IPS-15b (cell line): ENCODE measurements at regions not wholly inside any gene's neighbourhood (a gene's known extent, or its start where the extent isn't known, plus 50 kb on each side); places are given as distances from the start of the nearest gene placed in this dataset.

Experiments used
- H3K27me3 ChIP-seq: one replicate; pipeline ENCODE4 v1.6.1; 2013; ENCODE audit warnings: low read length; ENCODE audit not compliant: control insufficient read depth, insufficient read depth
- H3K36me3 ChIP-seq: one replicate; pipeline ENCODE4 v1.6.1; 2013; ENCODE audit warnings: low read length; ENCODE audit not compliant: control insufficient read depth, insufficient read depth
- H3K4me1 ChIP-seq: one replicate; pipeline ENCODE4 v1.6.1; 2013; ENCODE audit warnings: mild to moderate bottlenecking, low read length; ENCODE audit not compliant: control insufficient read depth, insufficient read depth
- H3K4me3 ChIP-seq: one replicate; pipeline ENCODE4 v1.5.1; 2013; ENCODE audit warnings: low read depth, low read length
- H3K9ac ChIP-seq: one replicate; pipeline ENCODE4 v1.6.1; 2013; ENCODE audit warnings: low read depth, mild to moderate bottlenecking, low read length
- H3K9me3 ChIP-seq: one replicate; pipeline ENCODE4 v1.6.1; 2013; ENCODE audit warnings: mild to moderate bottlenecking, low read length; ENCODE audit not compliant: control insufficient read depth, insufficient read depth

DNA sequence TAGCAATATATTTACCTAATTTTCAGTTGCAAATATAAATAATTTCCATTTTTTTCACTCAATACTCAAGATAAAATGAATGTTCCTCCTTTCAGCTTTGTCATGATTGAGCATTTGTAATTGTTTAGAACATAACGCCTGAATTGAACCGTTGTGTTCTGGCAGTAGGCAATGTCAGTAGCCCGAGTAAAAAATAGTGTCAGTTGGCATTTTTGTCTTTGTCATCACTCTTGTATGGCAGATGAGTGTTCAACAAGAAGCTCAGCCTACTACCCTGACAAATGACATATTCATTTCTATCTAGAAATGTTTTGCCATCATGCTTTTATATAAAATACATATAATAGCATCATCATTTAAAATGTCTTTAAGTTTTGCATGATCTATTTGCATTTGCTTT lies 691.4 kb upstream of the NCAM2 start:
- H3K4me1 ChIP-seq, result peaks cover 4% of the 10 kb centered on the region
- H3K9me3 ChIP-seq, result no peaks in the 10 kb centered on the region
- no peak overlapping the region for H3K9ac ChIP-seq
- no peak overlapping the region for H3K4me3 ChIP-seq
- H3K36me3 ChIP-seq, result no peaks in the 10 kb centered on the region
- no peaks in the 10 kb centered on the region for H3K27me3 ChIP-seq

DNA sequence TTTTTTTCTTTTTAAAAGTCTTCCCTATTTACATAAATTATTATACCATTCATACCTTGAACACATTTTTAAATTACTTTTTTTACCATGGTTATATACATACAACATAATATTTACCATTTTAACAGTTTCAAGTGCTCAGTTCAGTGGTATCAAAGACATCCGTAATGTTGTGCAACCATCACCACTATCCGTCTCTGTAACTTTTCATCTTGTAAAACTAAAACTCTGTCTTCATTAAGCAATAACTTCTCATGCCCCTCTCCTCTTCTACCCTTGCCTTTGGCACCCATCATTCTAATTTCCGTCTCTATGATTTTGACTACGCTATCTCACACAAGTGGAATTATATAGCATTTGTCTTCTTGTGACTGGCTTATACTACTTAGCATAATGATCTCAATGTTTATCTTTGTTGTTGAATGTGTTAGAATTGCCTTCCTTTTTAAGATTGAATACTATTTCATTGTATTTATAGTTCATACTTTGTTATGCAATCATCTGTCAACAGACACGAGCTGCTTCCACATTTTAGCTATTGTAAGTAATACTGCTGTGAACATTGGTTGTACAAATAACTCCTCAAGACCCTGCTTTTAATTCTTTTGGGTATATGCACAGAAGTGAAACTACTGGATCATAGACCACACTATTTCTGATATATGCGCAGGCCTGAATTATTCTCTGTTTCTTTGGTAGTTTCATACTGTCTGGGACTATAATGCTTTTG lies 689.5 kb upstream of the NCAM2 start:
- H3K9me3 ChIP-seq, result no peaks in the 10 kb centered on the region
- H3K4me1 ChIP-seq, result peaks cover 4% of the 10 kb centered on the region
- no peak overlapping the region for H3K9ac ChIP-seq
- H3K4me3 ChIP-seq, result no peak overlapping the region
- H3K36me3 ChIP-seq, result no peaks in the 10 kb centered on the region
- no peaks in the 10 kb centered on the region for H3K27me3 ChIP-seq

DNA sequence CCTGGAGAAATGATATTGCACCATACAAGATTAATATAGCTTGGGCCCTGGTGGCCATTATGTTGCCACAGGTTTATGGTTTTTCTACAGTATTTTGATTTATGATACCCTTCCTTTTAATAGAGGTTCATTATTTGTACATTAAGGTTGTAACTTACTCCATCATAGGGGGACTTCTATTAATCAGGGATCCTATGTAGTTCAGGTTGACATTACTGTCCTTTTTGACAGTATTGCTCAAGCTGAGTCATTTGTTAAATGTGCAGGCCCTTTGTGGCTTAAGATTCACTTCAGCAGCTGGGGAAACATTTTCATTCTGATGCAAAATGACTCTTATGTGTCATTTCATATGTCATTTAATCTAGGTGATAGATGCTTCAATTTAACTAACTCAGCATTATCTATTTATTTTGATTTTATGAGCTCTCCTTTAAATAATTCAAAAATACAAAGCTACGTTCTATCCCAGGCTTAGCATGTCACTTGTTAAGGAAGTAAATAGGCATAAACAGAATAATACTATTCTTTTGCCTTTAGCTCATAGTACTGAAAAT lies 686.9 kb upstream of the NCAM2 start:
- Histone ChIP-seq H3K9ac (no peak overlapping the region), H3K27me3 (no peaks in the 10 kb centered on the region), H3K4me1 (peaks cover 4% of the 10 kb centered on the region), H3K9me3 (no peaks in the 10 kb centered on the region), H3K36me3 (no peaks in the 10 kb centered on the region), H3K4me3 (no peak overlapping the region)

DNA sequence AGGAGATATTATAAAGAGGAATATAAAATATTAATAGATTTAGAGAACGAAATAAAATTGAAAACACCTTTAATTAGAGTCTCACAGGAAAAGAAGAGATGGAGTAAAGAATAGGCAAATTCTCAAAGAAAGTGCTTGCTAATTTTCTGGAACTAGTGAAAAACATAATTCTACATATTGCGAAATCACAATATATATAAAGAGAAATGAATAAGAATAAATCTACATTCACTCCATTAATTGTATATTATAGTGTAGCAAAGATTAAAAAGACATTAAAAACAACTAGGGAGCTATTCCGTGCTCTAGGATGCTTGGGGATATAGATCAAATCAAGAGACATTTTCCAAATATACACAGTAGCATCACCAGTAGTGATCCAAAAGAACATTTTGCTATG lies 685.2 kb upstream of the NCAM2 start:
- Histone ChIP-seq H3K36me3 (no peaks in the 10 kb centered on the region), H3K4me3 (no peak overlapping the region), H3K9ac (no peak overlapping the region), H3K27me3 (no peaks in the 10 kb centered on the region), H3K9me3 (no peaks in the 10 kb centered on the region), H3K4me1 (peaks cover 4% of the 10 kb centered on the region)

DNA sequence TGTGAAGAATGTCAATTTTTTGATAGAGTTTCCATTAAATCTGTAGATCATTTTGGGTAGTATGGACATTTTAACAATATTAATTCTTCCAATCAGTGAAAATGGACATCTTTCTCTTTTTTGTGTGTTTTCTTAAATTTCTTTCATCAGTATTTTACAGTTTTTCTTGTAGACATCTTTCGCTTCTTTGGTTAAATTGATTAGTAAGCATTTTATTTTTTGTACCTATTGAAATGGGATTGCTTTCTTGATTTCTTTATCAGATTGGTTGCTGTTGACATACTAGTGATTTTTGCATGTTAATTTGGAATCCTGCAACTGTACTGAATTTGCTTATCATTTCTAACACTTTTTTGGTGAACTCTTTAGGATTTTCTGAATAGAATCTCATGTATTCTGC lies 683.2 kb upstream of the NCAM2 start:
- no peaks in the 10 kb centered on the region for H3K36me3 ChIP-seq
- H3K27me3 ChIP-seq, result no peaks in the 10 kb centered on the region
- H3K4me3 ChIP-seq, result no peak overlapping the region
- no peaks in the 10 kb centered on the region for H3K9me3 ChIP-seq
- peaks cover under 1% of the 10 kb centered on the region for H3K4me1 ChIP-seq
- H3K9ac ChIP-seq, result no peak overlapping the region

DNA sequence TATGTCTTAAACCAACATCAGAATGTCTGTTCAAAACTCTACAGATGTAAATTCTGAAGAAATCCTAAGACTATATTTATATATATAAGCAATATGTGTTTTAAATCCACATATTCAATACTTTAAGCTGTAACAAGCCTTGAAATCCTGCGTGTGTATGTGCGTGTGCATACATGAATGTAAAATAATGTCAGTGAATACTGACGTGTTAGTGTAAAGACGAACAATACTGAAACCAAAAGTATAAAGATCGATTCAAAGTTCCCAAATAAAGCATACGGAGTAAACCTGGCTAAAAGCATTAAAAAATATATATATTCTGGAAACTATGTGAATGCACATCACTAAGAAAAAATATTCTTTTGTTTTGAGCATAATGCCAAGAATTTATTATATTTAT lies 668.6 kb upstream of the NCAM2 start:
- no peaks in the 10 kb centered on the region for H3K36me3 ChIP-seq
- H3K9ac ChIP-seq, result no peak overlapping the region
- no peaks in the 10 kb centered on the region for H3K4me1 ChIP-seq
- H3K9me3 ChIP-seq, result no peaks in the 10 kb centered on the region
- H3K4me3 ChIP-seq, result no peak overlapping the region
- no peaks in the 10 kb centered on the region for H3K27me3 ChIP-seq

DNA sequence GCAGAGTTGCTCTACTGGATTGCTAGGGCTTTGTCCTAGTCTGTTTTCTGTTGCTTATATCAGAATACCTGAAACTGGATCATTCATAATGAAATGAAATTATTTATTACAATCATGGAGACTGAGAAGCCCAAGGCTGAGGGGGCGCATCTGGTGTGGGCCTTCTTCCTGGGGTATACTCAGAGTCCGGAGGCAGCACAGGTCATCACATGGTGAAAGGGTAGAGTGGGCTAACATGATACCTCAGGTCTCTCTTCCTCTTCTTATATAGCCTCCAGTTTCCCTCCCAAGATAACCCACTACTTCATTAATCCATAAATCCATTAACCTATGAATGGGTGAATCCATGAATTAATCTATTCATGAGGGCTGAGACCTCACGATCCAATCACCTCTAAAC lies 667.6 kb upstream of the NCAM2 start:
- H3K36me3 ChIP-seq, result no peaks in the 10 kb centered on the region
- no peak overlapping the region for H3K4me3 ChIP-seq
- no peaks in the 10 kb centered on the region for H3K27me3 ChIP-seq
- H3K4me1 ChIP-seq, result no peaks in the 10 kb centered on the region
- no peak overlapping the region for H3K9ac ChIP-seq
- H3K9me3 ChIP-seq, result no peaks in the 10 kb centered on the region

DNA sequence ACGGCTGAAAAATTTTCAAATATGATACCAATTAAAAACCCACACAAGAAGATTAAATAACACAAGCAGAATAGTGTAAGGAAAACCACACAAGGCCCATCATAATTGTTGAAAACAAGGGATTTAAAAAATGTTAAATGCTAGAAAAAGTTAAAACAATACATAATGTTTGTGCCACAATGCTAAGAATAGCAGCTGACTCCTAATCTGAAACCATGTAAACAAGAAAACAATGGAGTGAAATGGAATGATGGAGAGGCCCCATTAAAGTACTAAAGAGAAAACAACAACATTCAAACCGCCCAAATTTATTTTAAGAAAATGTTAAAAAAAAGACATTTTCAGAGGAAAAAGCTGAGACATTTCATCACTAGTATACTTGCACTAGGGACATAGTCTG lies 663.6 kb upstream of the NCAM2 start:
- no peak overlapping the region for H3K9ac ChIP-seq
- no peaks in the 10 kb centered on the region for H3K27me3 ChIP-seq
- no peak overlapping the region for H3K4me3 ChIP-seq
- no peaks in the 10 kb centered on the region for H3K36me3 ChIP-seq
- no peaks in the 10 kb centered on the region for H3K4me1 ChIP-seq
- H3K9me3 ChIP-seq, result no peaks in the 10 kb centered on the region

DNA sequence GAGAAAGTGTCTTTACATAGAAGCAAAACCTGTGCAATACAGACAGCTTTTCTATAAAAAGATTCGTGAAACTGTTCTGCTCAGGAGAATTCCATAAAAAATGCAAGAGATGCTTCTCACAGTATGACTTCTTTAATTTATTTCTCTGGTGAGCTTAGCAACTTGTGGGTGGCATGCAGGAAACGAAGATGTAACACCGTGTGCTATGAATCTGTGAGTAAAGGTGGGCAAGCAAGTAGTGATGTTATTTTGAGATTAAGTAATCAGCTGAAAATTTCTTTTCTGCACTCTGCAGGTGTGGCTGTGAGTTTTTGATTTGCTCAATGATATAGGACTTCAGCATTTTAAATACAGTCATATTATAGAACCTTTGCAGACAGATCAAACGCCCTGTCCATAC lies 656.8 kb upstream of the NCAM2 start:
- no peak overlapping the region for H3K4me3 ChIP-seq
- no peaks in the 10 kb centered on the region for H3K36me3 ChIP-seq
- H3K9ac ChIP-seq, result no peak overlapping the region
- H3K27me3 ChIP-seq, result no peaks in the 10 kb centered on the region
- H3K4me1 ChIP-seq, result no peaks in the 10 kb centered on the region
- H3K9me3 ChIP-seq, result no peaks in the 10 kb centered on the region

DNA sequence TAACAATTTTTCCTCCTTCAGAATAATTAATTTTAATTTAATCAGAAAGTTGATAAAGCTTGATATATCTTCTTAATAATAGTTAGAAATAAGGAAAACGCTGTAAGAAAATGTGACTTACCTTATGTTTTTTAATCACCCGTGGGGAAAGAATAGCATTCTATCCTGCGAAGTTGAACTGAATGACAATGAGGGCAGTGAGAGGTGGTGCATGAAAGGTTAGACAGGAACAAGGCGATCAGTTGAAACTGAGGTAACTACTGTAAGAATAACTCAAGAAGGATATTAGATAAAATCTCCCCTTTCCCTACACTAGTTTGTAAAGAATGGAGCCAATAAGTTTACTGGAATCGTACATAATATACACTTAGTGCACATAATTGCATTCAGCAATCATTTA lies 655.0 kb upstream of the NCAM2 start:
- H3K9me3 ChIP-seq, result no peaks in the 10 kb centered on the region
- H3K27me3 ChIP-seq, result no peaks in the 10 kb centered on the region

DNA sequence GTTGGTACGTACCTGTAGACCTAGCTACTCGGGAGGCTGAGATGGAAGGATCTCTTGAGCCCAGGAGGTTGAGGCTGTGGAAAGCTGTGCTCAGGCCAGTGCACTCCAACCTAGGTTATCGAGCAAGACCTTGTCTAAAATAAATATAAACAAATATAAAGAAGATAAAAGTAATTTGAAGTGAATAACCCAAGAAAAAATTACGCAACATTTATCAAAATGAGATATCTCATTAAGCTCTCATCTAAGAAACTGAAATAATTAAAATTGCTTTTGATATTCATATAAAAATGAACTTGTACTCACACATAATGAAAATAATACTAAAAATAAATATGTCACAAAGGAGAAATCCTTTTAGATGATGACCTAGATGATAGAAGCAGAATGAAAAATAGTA lies 647.1 kb upstream of the NCAM2 start:
- H3K27me3 ChIP-seq, result no peaks in the 10 kb centered on the region
- H3K4me1 ChIP-seq, result peaks cover 6% of the 10 kb centered on the region
- H3K9me3 ChIP-seq, result no peaks in the 10 kb centered on the region
- H3K9ac ChIP-seq, result no peak overlapping the region
- H3K36me3 ChIP-seq, result no peaks in the 10 kb centered on the region
- no peak overlapping the region for H3K4me3 ChIP-seq

More for the DNA sequence above, 655.0 kb upstream of the NCAM2 start:
- H3K9ac ChIP-seq, result no peak overlapping the region
- H3K4me1 ChIP-seq, result no peaks in the 10 kb centered on the region
- no peak overlapping the region for H3K4me3 ChIP-seq
- no peaks in the 10 kb centered on the region for H3K36me3 ChIP-seq

DNA sequence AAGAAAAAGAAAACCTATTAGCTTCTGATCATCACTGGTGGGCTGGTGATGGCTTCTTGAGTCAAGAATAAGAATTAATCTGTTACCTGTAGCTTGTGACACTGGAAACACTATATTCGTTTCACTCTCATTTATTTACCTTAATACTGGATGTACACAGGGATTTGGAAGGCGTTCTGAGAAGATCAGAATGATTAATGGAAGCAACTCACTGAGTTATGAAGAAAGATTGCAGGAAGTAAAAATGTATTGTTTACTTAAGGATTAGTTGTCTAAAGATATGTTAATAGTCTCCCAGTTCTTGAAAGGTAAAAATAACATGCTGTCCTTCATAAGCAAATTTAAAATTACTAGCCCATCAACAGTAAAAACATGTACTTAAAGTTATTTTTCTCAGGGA lies 644.9 kb upstream of the NCAM2 start:
- Histone ChIP-seq H3K9ac (no peak overlapping the region), H3K36me3 (no peaks in the 10 kb centered on the region), H3K9me3 (no peaks in the 10 kb centered on the region), H3K4me3 (no peak overlapping the region), H3K4me1 (peaks cover 6% of the 10 kb centered on the region), H3K27me3 (no peaks in the 10 kb centered on the region)
